ENCODE measurements at regions not wholly inside any gene's neighbourhood (a gene's known extent, or its start where the extent isn't known, plus 50 kb on each side); places are given as distances from the start of the nearest gene placed in this dataset.
"Not testable (repeated sequence)": the region's sequence is repeated elsewhere in the genome, so short reads cannot be mapped to it uniquely, and the experiment has no call there.

- no peak for TF ChIP-seq POLR2A (IDR thresholded peaks at IDR 0.05)
- TF ChIP-seq, protein P1, sequence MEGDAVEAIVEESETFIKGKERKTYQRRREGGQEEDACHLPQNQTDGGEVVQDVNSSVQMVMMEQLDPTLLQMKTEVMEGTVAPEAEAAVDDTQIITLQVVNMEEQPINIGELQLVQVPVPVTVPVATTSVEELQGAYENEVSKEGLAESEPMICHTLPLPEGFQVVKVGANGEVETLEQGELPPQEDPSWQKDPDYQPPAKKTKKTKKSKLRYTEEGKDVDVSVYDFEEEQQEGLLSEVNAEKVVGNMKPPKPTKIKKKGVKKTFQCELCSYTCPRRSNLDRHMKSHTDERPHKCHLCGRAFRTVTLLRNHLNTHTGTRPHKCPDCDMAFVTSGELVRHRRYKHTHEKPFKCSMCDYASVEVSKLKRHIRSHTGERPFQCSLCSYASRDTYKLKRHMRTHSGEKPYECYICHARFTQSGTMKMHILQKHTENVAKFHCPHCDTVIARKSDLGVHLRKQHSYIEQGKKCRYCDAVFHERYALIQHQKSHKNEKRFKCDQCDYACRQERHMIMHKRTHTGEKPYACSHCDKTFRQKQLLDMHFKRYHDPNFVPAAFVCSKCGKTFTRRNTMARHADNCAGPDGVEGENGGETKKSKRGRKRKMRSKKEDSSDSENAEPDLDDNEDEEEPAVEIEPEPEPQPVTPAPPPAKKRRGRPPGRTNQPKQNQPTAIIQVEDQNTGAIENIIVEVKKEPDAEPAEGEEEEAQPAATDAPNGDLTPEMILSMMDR (IDR thresholded peaks at IDR 0.05) = no peak
- Histone ChIP-seq H3K4me1 (no peaks in the 10 kb centered on the region), H3K4me3 (replicated peaks in 1 of 3) (no peak overlapping the region), H3K9me3 (no peaks in the 10 kb centered on the region), H3K27me3 (no peaks in the 10 kb centered on the region), H3K36me3 (no peaks in the 10 kb centered on the region), H3K27ac (no peak overlapping the region)
- no peak for DNase-seq
- intact Hi-C loops (cut with DNase I) = no loop called here
- WGBS, 2 donors = 80 to 83% methylated on average over 2 of the region's 2 CpGs
Measured at GRCh38 chr16:26623442-26623841, 443.3 kb upstream of the C16orf82 start.

DNA sequence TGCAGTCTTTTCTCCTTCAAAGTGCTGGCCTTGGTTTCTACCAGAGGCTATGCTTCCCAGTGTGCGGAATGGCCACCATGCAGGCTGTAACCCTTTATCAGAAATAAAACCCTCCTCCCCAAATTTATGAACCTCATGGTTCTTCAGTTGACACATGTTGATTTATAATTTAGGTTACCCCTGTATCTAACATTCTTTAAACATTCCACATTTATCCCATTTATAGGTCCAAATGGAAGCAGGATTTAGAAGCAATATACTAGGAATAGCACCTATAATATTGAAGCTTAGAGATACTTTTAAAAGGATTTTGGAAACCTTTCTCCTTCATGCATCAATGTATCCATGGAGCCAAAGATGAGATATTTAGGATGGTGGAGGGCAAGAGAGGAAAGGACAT lies 438.8 kb upstream of the C16orf82 start:
- TF ChIP-seq POLR2A (IDR thresholded peaks at IDR 0.05) = no peak
- TF ChIP-seq, protein P1 (IDR thresholded peaks at IDR 0.05) = no peak
- no peaks in the 10 kb centered on the region for H3K27me3 ChIP-seq
- no peaks in the 10 kb centered on the region for H3K36me3 ChIP-seq
- no peaks in the 10 kb centered on the region for H3K9me3 ChIP-seq
- DNase-seq = no peak
- H3K4me1 ChIP-seq = no peaks in the 10 kb centered on the region
- 94 to 96% methylated on average over 1 of the region's 1 CpG for WGBS, 2 donors
- H3K27ac ChIP-seq = no peak overlapping the region
- intact Hi-C loops (cut with DNase I) = no loop called here
- H3K4me3 ChIP-seq (replicated peaks in 1 of 3) = no peak overlapping the region

DNA sequence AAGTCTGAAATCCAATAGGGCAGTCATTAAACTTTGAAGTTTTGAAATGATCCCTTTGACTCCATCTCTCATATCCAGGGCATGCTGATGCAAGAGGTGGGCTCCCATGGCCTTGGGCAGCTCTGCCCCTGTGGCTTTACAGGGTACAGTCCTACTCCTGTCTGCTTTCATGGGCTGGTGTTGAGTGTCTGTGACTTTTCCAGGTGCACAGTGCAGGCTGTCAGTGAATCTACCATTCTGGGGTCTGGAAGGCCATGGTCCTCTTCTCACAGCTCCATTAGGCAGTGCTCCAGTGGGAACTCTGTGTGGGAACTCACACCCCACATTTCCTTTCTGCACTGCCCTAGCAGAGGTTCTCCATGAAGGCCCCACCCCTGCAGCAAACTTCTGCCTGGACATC lies 435.4 kb upstream of the C16orf82 start:
- H3K27ac ChIP-seq; H3K36me3 ChIP-seq; H3K4me3 ChIP-seq (replicated peaks in 1 of 3); DNase-seq; H3K4me1 ChIP-seq; H3K9me3 ChIP-seq; H3K27me3 ChIP-seq; intact Hi-C loops (cut with DNase I): not testable (repeated sequence)

DNA sequence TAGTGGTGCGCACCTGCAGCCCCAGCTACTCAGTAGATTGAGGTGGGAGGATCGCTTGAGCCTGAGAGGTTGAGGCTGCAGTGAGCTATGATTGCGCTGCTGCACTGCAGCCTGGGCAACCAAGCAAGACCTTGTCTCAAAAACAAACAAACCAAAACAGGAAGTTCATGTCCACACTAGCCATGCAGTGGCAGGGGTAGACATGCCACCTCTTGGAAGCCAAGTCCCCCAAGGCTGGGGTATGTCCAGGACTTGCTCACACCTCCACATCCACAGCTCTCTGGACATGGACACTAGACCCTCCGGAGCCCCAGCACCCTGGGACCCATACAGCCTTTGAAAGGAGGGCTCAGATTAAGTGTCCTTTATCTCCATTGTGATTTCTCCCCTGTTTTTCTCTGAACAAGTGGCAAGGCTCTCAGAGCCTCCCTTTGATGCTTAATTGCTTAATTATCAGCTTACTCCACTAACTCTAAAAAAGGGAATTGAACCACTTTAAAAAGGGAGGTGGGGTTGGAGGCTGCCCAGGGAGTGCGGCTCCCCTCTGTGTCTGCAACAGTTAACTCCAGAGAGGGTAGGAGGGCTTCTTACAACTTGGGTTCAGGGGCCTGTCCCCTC lies 424.6 kb upstream of the C16orf82 start:
- no peak for TF ChIP-seq POLR2A (IDR thresholded peaks at IDR 0.05)
- TF ChIP-seq, protein P1 (IDR thresholded peaks at IDR 0.05) = no peak
- no peak overlapping the region for H3K27ac ChIP-seq
- DNase-seq = no peak

GRCh38 chr16:26643519-26643918 lies 423.2 kb upstream of the C16orf82 start:
- Histone ChIP-seq H3K27ac (no peak overlapping the region), H3K4me1 (peaks cover 0 to 8% of the 10 kb centered on the region in 2 donors), H3K36me3 (no peaks in the 10 kb centered on the region), H3K27me3 (no peaks in the 10 kb centered on the region), H3K4me3 (replicated peaks in 1 of 3) (no peak overlapping the region), H3K9me3 (no peaks in the 10 kb centered on the region)
- TF ChIP-seq, protein P1 (IDR thresholded peaks at IDR 0.05) = no peak
- no peak for TF ChIP-seq POLR2A (IDR thresholded peaks at IDR 0.05)
- DNase-seq = no peak
- intact Hi-C loops (cut with DNase I) = no loop called here
- 57 to 67% methylated on average over 3 of the region's 3 CpGs for WGBS, 2 donors

More for the DNA sequence above, 424.6 kb upstream of the C16orf82 start:
- 79 to 82% methylated on average over 5 of the region's 5 CpGs for WGBS, 2 donors
- Histone ChIP-seq H3K9me3 (no peaks in the 10 kb centered on the region), H3K4me3 (replicated peaks in 1 of 3) (no peak overlapping the region), H3K4me1 (peaks cover 0 to 10% of the 10 kb centered on the region in 2 donors), H3K36me3 (no peaks in the 10 kb centered on the region), H3K27me3 (no peaks in the 10 kb centered on the region)
- intact Hi-C loops (cut with DNase I) = no loop called here
